GM23338 (cell line): ENCODE measurements at regions not wholly inside any gene's neighbourhood (a gene's known extent, or its start where the extent isn't known, plus 50 kb on each side); places are given as distances from the start of the nearest gene placed in this dataset.

Experiments
- CREB1 ChIP-seq: fragments of 250-450 bp; sonication (Bioruptor Pico); IDR thresholded peaks from 2 replicates; pipeline ENCODE4 v1.5.0; 2020; ENCODE audit warnings: low read depth, mild to moderate bottlenecking, moderate library complexity
- CTCF ChIP-seq, 2 experiments: fragments of 200-600 bp in 1 of 2; sonication (generic) in 1 of 2; conservative IDR thresholded peaks; 2 replicates each; pipeline versions ENCODE4 v1.5.1 to v1.6.1; 2016 to 2017; ENCODE audit warnings: antibody characterized with exemption in 2 of 2, low read depth in 2 of 2, mild to moderate bottlenecking in 2 of 2, moderate library complexity in 1 of 2
- EZH2 ChIP-seq: fragments of 200-600 bp; sonication (generic); IDR thresholded peaks from one replicate; pipeline ENCODE4 v1.8.0; 2017; ENCODE audit warnings: antibody characterized with exemption, mild to moderate bottlenecking, low read depth; ENCODE audit not compliant: unreplicated experiment
- EZH2phosphoT487 ChIP-seq: fragments of 200-600 bp; sonication (generic); IDR thresholded peaks from one replicate; pipeline ENCODE4 v1.8.1; 2018; ENCODE audit warnings: antibody characterized with exemption; ENCODE audit not compliant: unreplicated experiment
- JUNB ChIP-seq: IDR thresholded peaks from one replicate; pipeline ENCODE4 v1.6.1; 2016; ENCODE audit warnings: antibody characterized with exemption; ENCODE audit not compliant: unreplicated experiment
- POLR2AphosphoS5 ChIP-seq: IDR thresholded peaks from 2 replicates; pipeline ENCODE4 v1.6.1; 2016; ENCODE audit warnings: antibody characterized with exemption, low read depth
- REST ChIP-seq: IDR thresholded peaks from one replicate; pipeline ENCODE4 v1.6.1; 2018; ENCODE audit warnings: antibody characterized with exemption; ENCODE audit not compliant: unreplicated experiment
- STAT1 ChIP-seq: IDR thresholded peaks from one replicate; pipeline ENCODE4 v1.6.1; 2016; ENCODE audit warnings: antibody characterized with exemption; ENCODE audit not compliant: unreplicated experiment

- TF ChIP-seq EZH2phosphoT487 (no peak), CTCF (conservative IDR thresholded peaks at IDR 0.05; ENCODE audit: low read depth in 2 of 2) (no peak), POLR2AphosphoS5 (no peak), EZH2 (no peak), REST (no peak), CREB1 (CRISPR knock-in tag) (no peak), JUNB (no peak), STAT1 (no peak)
Measured at GRCh38 chr6:87945966-87946365, 101.7 kb upstream of the SPACA1 start.
